NCI-H2171 treated with DMSO at 0.1 percent for 48 hours (cell line): ENCODE measurements at regions not wholly inside any gene's neighbourhood (a gene's known extent, or its start where the extent isn't known, plus 50 kb on each side); places are given as distances from the start of the nearest gene placed in this dataset.
"Not testable (repeated sequence)": the region's sequence is repeated elsewhere in the genome, so short reads cannot be mapped to it uniquely, and the experiment has no call there.

ENCODE experiments used
- DNase-seq: peaks from one replicate; lab custom pipeline; 2025; lab: John Stamatoyannopoulos, UW

GRCh38 chr22:19662049-19662684 lies 52.1 kb upstream of the SEPTIN5 start:
- DNase-seq: not testable (repeated sequence)

- peak; percentile 49 for DNase-seq
Observed at GRCh38 chr22:19663286-19663815, 51.0 kb upstream of the SEPTIN5 start.

GRCh38 chr22:19663821-19664355 lies 50.4 kb upstream of the SEPTIN5 start:
- DNase-seq: peak; percentile 65

GRCh38 chr22:19664406-19664805 lies 49.9 kb upstream of the SEPTIN5 start:
- DNase-seq: no peak
